ENCODE measurements at regions not wholly inside any gene's neighbourhood (a gene's known extent, or its start where the extent isn't known, plus 50 kb on each side); places are given as distances from the start of the nearest gene placed in this dataset.

DNA sequence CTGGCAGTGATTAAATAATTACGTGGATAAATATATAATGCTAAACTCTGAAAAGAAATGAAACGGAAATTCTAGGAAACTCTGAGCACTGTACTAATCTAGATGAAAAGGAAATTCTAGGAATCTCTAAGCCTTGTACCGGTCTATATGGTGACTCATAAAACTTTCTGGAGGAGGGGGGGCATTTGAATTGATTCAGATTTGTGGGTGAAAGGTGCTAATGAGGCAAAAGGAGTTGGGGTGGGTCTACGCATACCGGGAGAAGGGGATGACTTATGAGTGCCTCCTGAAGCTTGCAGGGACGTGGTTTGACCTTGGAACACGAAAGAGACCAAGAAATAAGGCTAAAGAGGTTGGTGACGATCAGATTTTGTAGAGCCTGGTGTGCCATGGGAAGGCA lies 151.7 kb upstream of the CASK start:
- BruUV-seq (replicated peaks) = no TSS peak
- Histone ChIP-seq H3K27ac (ENCODE audit: low read depth, low read length, poor library complexity, severe bottlenecking) (no peak overlapping the region), H3K9me3 (ENCODE audit: low read depth, low read length, poor library complexity, severe bottlenecking) (no peaks in the 10 kb centered on the region), H3K4me3 (ENCODE audit: low read depth, low read length, poor library complexity, severe bottlenecking) (no peak overlapping the region), H3K4me1 (ENCODE audit: insufficient read depth, low read length, poor library complexity, severe bottlenecking) (no peaks in the 10 kb centered on the region), H3K36me3 (ENCODE audit: insufficient read depth, low read length, poor library complexity, severe bottlenecking) (no peaks in the 10 kb centered on the region), H3K27me3 (replicated peaks; ENCODE audit: insufficient read depth, low read depth, low read length, poor library complexity) (no peaks in the 10 kb centered on the region)
- DNase-seq (ENCODE audit: low spot score) = no peak
- TF ChIP-seq CTCF (conservative IDR thresholded peaks at IDR 0.05; ENCODE audit: low read depth, low read length) = no peak
- TF ChIP-seq EZH2 (IDR thresholded peaks at IDR 0.05; ENCODE audit: borderline replicate concordance, low read depth, low read length, poor library complexity, severe bottlenecking) = no peak
- intact Hi-C loops (cut with micrococcal nuclease; ENCODE audit: unreplicated experiment) = no loop called here
- CTCF ChIA-PET = no interaction called here
- POLR2A ChIA-PET (ENCODE audit: low non-redundant PET) = no interaction called here

DNA sequence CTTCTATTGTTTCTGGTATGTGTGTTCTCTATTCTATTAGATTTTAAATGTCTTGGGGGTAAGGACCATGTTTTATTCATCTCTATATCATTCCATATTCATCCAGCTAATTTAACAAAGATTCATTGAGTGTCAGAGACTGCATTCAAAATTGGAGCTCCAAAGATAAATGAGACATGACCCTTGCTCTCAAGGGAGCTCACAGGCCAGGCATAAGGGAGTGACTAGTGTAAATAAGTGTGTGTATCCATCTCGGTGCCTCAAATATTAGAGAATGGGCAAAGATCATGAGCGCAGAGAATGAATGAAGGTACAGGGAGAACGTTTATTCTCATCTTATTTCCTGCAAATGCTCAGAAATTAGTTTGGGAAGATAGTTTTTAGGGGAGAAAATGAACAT lies 150.1 kb upstream of the CASK start:
- no peak overlapping the region for H3K4me3 ChIP-seq (ENCODE audit: low read depth, low read length, poor library complexity, severe bottlenecking)
- BruUV-seq (replicated peaks) = no TSS peak
- H3K4me1 ChIP-seq (ENCODE audit: insufficient read depth, low read length, poor library complexity, severe bottlenecking) = no peaks in the 10 kb centered on the region
- H3K27me3 ChIP-seq (replicated peaks; ENCODE audit: insufficient read depth, low read depth, low read length, poor library complexity) = no peaks in the 10 kb centered on the region
- intact Hi-C loops (cut with micrococcal nuclease; ENCODE audit: unreplicated experiment) = no loop called here
- no peaks in the 10 kb centered on the region for H3K9me3 ChIP-seq (ENCODE audit: low read depth, low read length, poor library complexity, severe bottlenecking)
- ChIA-PET POLR2A (ENCODE audit: low non-redundant PET) (no interaction called here), CTCF (no interaction called here)
- no peak for DNase-seq (ENCODE audit: low spot score)
- TF ChIP-seq EZH2 (IDR thresholded peaks at IDR 0.05; ENCODE audit: borderline replicate concordance, low read depth, low read length, poor library complexity, severe bottlenecking) (no peak), CTCF (conservative IDR thresholded peaks at IDR 0.05; ENCODE audit: low read depth, low read length) (no peak)
- H3K27ac ChIP-seq (ENCODE audit: low read depth, low read length, poor library complexity, severe bottlenecking) = no peak overlapping the region
- no peaks in the 10 kb centered on the region for H3K36me3 ChIP-seq (ENCODE audit: insufficient read depth, low read length, poor library complexity, severe bottlenecking)

DNA sequence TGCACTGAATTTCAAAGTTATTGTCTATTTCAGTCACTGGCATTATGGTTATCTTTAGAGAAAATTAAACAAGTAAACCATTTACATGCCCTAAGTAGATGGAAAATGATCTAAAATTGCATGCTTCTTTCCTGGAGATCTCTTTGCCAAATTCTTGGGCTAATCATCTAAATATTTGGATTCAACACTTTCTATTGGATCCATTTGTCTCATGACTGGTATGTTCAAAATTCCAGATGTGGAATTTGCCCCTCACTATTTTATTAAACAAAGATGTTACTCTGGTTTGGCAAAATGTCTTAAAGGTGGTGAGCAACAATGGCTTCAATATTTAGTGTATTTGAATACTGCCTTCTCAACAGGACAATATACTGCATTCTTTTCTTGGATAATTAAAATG lies 147.5 kb upstream of the CASK start:
- intact Hi-C loops (cut with micrococcal nuclease; ENCODE audit: unreplicated experiment) = no loop called here
- ChIA-PET CTCF (no interaction called here), POLR2A (ENCODE audit: low non-redundant PET) (no interaction called here)
- DNase-seq (ENCODE audit: low spot score) = no peak
- H3K4me3 ChIP-seq (ENCODE audit: low read depth, low read length, poor library complexity, severe bottlenecking) = no peak overlapping the region
- no TSS peak for BruUV-seq (replicated peaks)
- H3K36me3 ChIP-seq (ENCODE audit: insufficient read depth, low read length, poor library complexity, severe bottlenecking) = no peaks in the 10 kb centered on the region
- TF ChIP-seq EZH2 (IDR thresholded peaks at IDR 0.05; ENCODE audit: borderline replicate concordance, low read depth, low read length, poor library complexity, severe bottlenecking) (no peak), CTCF (conservative IDR thresholded peaks at IDR 0.05; ENCODE audit: low read depth, low read length) (no peak)
- H3K27me3 ChIP-seq (replicated peaks; ENCODE audit: insufficient read depth, low read depth, low read length, poor library complexity) = no peaks in the 10 kb centered on the region
- H3K4me1 ChIP-seq (ENCODE audit: insufficient read depth, low read length, poor library complexity, severe bottlenecking) = no peaks in the 10 kb centered on the region
- no peak overlapping the region for H3K27ac ChIP-seq (ENCODE audit: low read depth, low read length, poor library complexity, severe bottlenecking)
- no peaks in the 10 kb centered on the region for H3K9me3 ChIP-seq (ENCODE audit: low read depth, low read length, poor library complexity, severe bottlenecking)

All from A673 (cell line).